BE2C (cell line): ENCODE measurements at regions not wholly inside any gene's neighbourhood (a gene's known extent, or its start where the extent isn't known, plus 50 kb on each side); places are given as distances from the start of the nearest gene placed in this dataset.
"Not testable (repeated sequence)": the region's sequence is repeated elsewhere in the genome, so short reads cannot be mapped to it uniquely, and the experiment has no call there.

Experiments used
- DNase-seq: peaks from one replicate; pipeline ENCODE4 v3.0.0-alpha.2; 2020
- H3K27me3 ChIP-seq: fragments of 250-450 bp; sonication (Bioruptor Pico); 2 replicates; pipeline ENCODE4 v1.5.1; 2020; ENCODE audit warnings: mild to moderate bottlenecking
- H3K36me3 ChIP-seq: fragments of 250-450 bp; sonication (Bioruptor Pico); 2 replicates; pipeline ENCODE4 v1.5.1; 2020; ENCODE audit warnings: mild to moderate bottlenecking
- H3K4me1 ChIP-seq: fragments of 250-450 bp; sonication (Bioruptor Pico); 2 replicates; pipeline ENCODE4 v1.5.1; 2020
- H3K4me3 ChIP-seq: 2 replicates; pipeline ENCODE4 v1.5.1; 2011; ENCODE audit warnings: low read depth, low read length
- H3K9me3 ChIP-seq: fragments of 250-450 bp; sonication (Bioruptor Pico); 2 replicates; pipeline ENCODE4 v1.5.1; 2020
- CTCF ChIP-seq: IDR thresholded peaks from 2 replicates; pipeline ENCODE4 v1.5.1; 2012; ENCODE audit warnings: mild to moderate bottlenecking, low read depth, low read length

DNA sequence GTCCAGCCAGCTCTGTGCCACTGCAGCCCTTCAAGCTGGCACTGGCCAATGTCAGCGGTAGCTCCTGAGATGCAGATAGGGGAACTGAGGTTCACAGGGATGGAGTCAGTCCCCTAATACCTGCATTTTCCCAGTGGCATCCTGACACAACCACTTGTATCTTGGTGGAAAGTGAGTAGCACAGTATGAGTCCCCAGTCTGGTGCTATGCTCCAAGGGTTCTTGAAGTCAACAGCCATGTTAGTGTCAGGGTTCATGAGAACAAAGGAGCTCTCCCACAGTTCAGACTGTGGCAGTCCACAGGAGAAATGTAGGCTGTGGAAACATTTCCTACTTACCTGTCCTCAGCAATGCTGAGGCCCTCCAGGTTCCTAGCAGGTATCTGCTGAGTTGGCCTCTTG is 115.5 kb downstream of the ZNF736 start:
- Histone ChIP-seq H3K4me1 (no peaks in the 10 kb centered on the region), H3K4me3 (no peak overlapping the region), H3K9me3 (no peaks in the 10 kb centered on the region), H3K36me3 (no peaks in the 10 kb centered on the region), H3K27me3 (no peaks in the 10 kb centered on the region)
- no peak for DNase-seq
- TF ChIP-seq CTCF: no peak

- H3K4me1 ChIP-seq, H3K27me3 ChIP-seq, H3K9me3 ChIP-seq, DNase-seq, H3K4me3 ChIP-seq, H3K36me3 ChIP-seq: not testable (repeated sequence)
Observed at GRCh38 chr7:64425436-64425835, 111.7 kb downstream of the ZNF736 start.

DNA sequence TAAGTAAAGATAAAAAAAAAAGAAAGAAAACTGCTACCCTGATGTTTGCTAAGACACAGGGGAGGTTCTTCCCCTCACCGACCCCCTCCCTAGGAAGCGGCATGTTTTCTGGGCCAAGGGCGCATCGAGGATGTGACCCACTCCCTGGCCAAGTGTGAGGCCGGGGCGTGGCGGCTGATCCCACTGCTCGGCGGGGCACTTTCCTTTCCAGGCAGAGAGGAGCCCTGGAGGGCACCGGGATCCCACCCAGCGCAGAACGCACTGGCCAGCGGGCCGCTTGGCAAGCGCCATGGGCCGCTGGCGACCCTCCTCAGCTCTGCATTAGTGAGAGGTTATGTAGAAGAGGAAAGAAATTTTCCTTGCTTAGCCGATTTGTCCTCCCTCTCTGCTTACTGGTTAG is 93.4 kb downstream of the ZNF736 start:
- no peak for TF ChIP-seq CTCF
- Histone ChIP-seq H3K36me3 (no peaks in the 10 kb centered on the region), H3K9me3 (no peaks in the 10 kb centered on the region; the same call in none of the 2 replicates), H3K4me3 (no peak overlapping the region), H3K4me1 (no peaks in the 10 kb centered on the region), H3K27me3 (no peaks in the 10 kb centered on the region)
- DNase-seq: no peak
